H1 (cell line): ENCODE measurements at regions not wholly inside any gene's neighbourhood (a gene's known extent, or its start where the extent isn't known, plus 50 kb on each side); places are given as distances from the start of the nearest gene placed in this dataset.

ENCODE experiments used
- ASH2L ChIP-seq: fragments of 200-600, 300-600 bp; sonication (generic); IDR thresholded peaks from one replicate; pipeline ENCODE4 v1.7.1; 2017; ENCODE audit warnings: low read length
- CBX8 ChIP-seq: fragments of 300-800, 300-1000 bp; sonication (generic); IDR thresholded peaks from 2 replicates; pipeline ENCODE4 v1.7.1; 2016; ENCODE audit warnings: low read depth, low read length, borderline replicate concordance
- CTCF ChIP-seq, 3 experiments: IDR thresholded peaks; 1 replicate in 2 of 3; 2 replicates in 1 of 3; pipeline versions ENCODE4 v1.5.1 to v1.6.1; 2011; ENCODE audit warnings: low read length in 3 of 3, mild to moderate bottlenecking in 3 of 3, inconsistent platforms in 2 of 3, low read depth in 1 of 3, moderate library complexity in 1 of 3; ENCODE audit not compliant: insufficient read depth in 1 of 3; ENCODE audit errors: control extremely low read depth in 1 of 3
- EGR1 ChIP-seq: IDR thresholded peaks from 2 replicates; pipeline ENCODE4 v1.6.1; 2011; ENCODE audit warnings: low read depth, low read length, borderline replicate concordance
- EZH2 ChIP-seq: fragments of 200-600 bp; sonication (generic); IDR thresholded peaks from 2 replicates; pipeline ENCODE4 v1.7.1; 2012; ENCODE audit warnings: low read depth, mild to moderate bottlenecking, moderate library complexity, low read length, inconsistent platforms; ENCODE audit not compliant: severe bottlenecking
- PHF8 ChIP-seq: fragments of 200-600 bp; sonication (generic); conservative IDR thresholded peaks from 2 replicates; pipeline ENCODE4 v1.7.1; 2012; ENCODE audit warnings: low read depth, mild to moderate bottlenecking, inconsistent platforms, low read length, moderate library complexity
- POLR2A ChIP-seq, 2 experiments: IDR thresholded peaks; 1 replicate in 1 of 2; 2 replicates in 1 of 2; pipeline ENCODE4 v1.6.1; 2011; ENCODE audit warnings: low read depth in 2 of 2, low read length in 2 of 2, mild to moderate bottlenecking in 2 of 2; ENCODE audit errors: control extremely low read depth in 1 of 2
- POLR2AphosphoS5 ChIP-seq: IDR thresholded peaks from 2 replicates; pipeline ENCODE4 v1.6.1; 2011; ENCODE audit warnings: low read depth, low read length
- RAD21 ChIP-seq, 2 experiments: IDR thresholded peaks in 1 of 2; conservative IDR thresholded peaks in 1 of 2; 2 replicates each; pipeline ENCODE4 v1.6.1; 2011; ENCODE audit warnings: low read depth in 2 of 2, low read length in 2 of 2, improper control_type of control experiment in 1 of 2, inconsistent platforms in 1 of 2, mild to moderate bottlenecking in 1 of 2, moderate library complexity in 1 of 2

GRCh38 chr2:107392241-107392704, 434.4 kb upstream of the RGPD4 start:
- TF ChIP-seq POLR2A (IDR thresholded peaks at IDR 0.05; ENCODE audit: control extremely low read depth in 1 of 2, low read depth in 2 of 2, low read length in 2 of 2) (no peak), EGR1 (no peak), CTCF (IDR thresholded peaks at IDR 0.05; ENCODE audit: control extremely low read depth in 1 of 3, insufficient read depth in 1 of 3, low read depth in 1 of 3, low read length in 3 of 3) (no peak), CBX8 (no peak), RAD21 (IDR thresholded peaks at IDR 0.05 in 1 of 2, conservative IDR thresholded peaks at IDR 0.05 in 1 of 2; ENCODE audit: low read depth in 2 of 2, low read length in 2 of 2) (no peak), PHF8 (no peak), ASH2L (no peak), POLR2AphosphoS5 (no peak), EZH2 (no peak)
